Activated CD8-positive, alpha-beta memory T cell treated with anti-CD3 and anti-CD28 coated beads, Interleukin-2, amount 10 ng/mL, durations not matched to agents 7 days and 5 days (primary cell): ENCODE measurements at regions not wholly inside any gene's neighbourhood (a gene's known extent, or its start where the extent isn't known, plus 50 kb on each side); places are given as distances from the start of the nearest gene placed in this dataset.
A peak's percentile ranks its signal among the peaks of the same experiment; 100 is the strongest.

Experiments
- ATAC-seq: fragments of 150-1000 bp; cut with Tn5 transposase; one replicate; pipeline ENCODE4 v1.10.0; 2021; ENCODE audit warnings: moderate library complexity
- CTCF ChIA-PET: fragments of 350-600 bp; sonication (Branson Sonifier 250); formaldehyde crosslinking; loops from one replicate; lab custom pipeline; 2021; ENCODE audit warnings: antibody characterized with exemption; lab: Charles Lee
- DNase-seq: peaks from one replicate; pipeline ENCODE4 v3.0.0-alpha.2; 2020
- H3K27ac Mint-ChIP-seq: one replicate; pipeline ENCODE4 v1.8.0; 2021; ENCODE audit warnings: mild to moderate bottlenecking, mixed read lengths
- H3K27me3 Mint-ChIP-seq: one replicate; pipeline ENCODE4 v1.8.0; 2021; ENCODE audit warnings: mixed read lengths
- H3K36me3 Mint-ChIP-seq: one replicate; pipeline ENCODE4 v1.8.0; 2021; ENCODE audit warnings: mild to moderate bottlenecking, mixed read lengths
- H3K4me1 Mint-ChIP-seq: one replicate; pipeline ENCODE4 v1.8.0; 2021; ENCODE audit warnings: mixed read lengths
- H3K4me3 Mint-ChIP-seq: one replicate; pipeline ENCODE4 v1.8.0; 2021; ENCODE audit warnings: mild to moderate bottlenecking, moderate library complexity, mixed read lengths
- H3K9me3 Mint-ChIP-seq: one replicate; pipeline ENCODE4 v1.8.0; 2022; ENCODE audit warnings: low read depth, mixed read lengths

GRCh38 chr4:123505095-123506010 lies 108.8 kb downstream of the SPRY1 start:
- H3K4me3 Mint-ChIP-seq, result peak overlapping the region; percentile 74
- CTCF ChIA-PET, result interaction anchor here (0.7 to 1.6 kb wide), 5 partner anchors 14 to 100 kb away, joined by 3 to 5 read pairs (median 4); no protein-coding TSS in a partner anchor

GRCh38 chr4:123506011-123506695 lies 109.6 kb downstream of the SPRY1 start:
- Mint-ChIP-seq H3K36me3 (peaks cover 3% of the 10 kb centered on the region), H3K4me1 (peaks cover 14% of the 10 kb centered on the region), H3K4me3 (peak overlapping the region; percentile 74), H3K27me3 (peaks cover 19% of the 10 kb centered on the region), H3K9me3 (no peaks in the 10 kb centered on the region), H3K27ac (peak overlapping the region; percentile 86)
- CTCF ChIA-PET, result interaction anchor here (1.1 kb wide), 1 partner anchor 13 kb away, joined by 3 read pairs; no protein-coding TSS in a partner anchor
- DNase-seq (no peak), ATAC-seq (no peak)

More at GRCh38 chr4:123505095-123506010, 108.8 kb downstream of the SPRY1 start:
- peaks cover 14% of the 10 kb centered on the region for H3K4me1 Mint-ChIP-seq
- H3K9me3 Mint-ChIP-seq, result no peaks in the 10 kb centered on the region
- peak; percentile 70 for ATAC-seq
- H3K36me3 Mint-ChIP-seq, result peaks cover 3% of the 10 kb centered on the region
- DNase-seq, result peak; percentile 56
- peaks cover 19% of the 10 kb centered on the region for H3K27me3 Mint-ChIP-seq
- peak overlapping the region; percentile 86 for H3K27ac Mint-ChIP-seq

- H3K27me3 Mint-ChIP-seq, result peaks cover 15% of the 10 kb centered on the region
- no peak for DNase-seq
- no peak overlapping the region for H3K4me3 Mint-ChIP-seq
- peaks cover 14% of the 10 kb centered on the region for H3K4me1 Mint-ChIP-seq
- ATAC-seq, result no peak
- H3K36me3 Mint-ChIP-seq, result peaks cover 2% of the 10 kb centered on the region
- no peak overlapping the region for H3K27ac Mint-ChIP-seq
- CTCF ChIA-PET, result interaction anchor here (1.2 kb wide), 1 partner anchor 57 kb away, joined by 3 read pairs; no protein-coding TSS in a partner anchor
- H3K9me3 Mint-ChIP-seq, result no peaks in the 10 kb centered on the region
Observed at GRCh38 chr4:123507376-123507775, 110.8 kb downstream of the SPRY1 start.

- Mint-ChIP-seq H3K27me3 (peaks cover 22% of the 10 kb centered on the region), H3K9me3 (no peaks in the 10 kb centered on the region), H3K4me3 (no peak overlapping the region), H3K36me3 (peaks cover 5% of the 10 kb centered on the region), H3K4me1 (peaks cover 10% of the 10 kb centered on the region), H3K27ac (no peak overlapping the region)
- DNase-seq (no peak), ATAC-seq (no peak)
- CTCF ChIA-PET, result no interaction called here
Observed at GRCh38 chr4:123510221-123510620, 113.6 kb downstream of the SPRY1 start.

GRCh38 chr4:123510659-123511058 lies 114.1 kb downstream of the SPRY1 start:
- no peak for ATAC-seq
- no peak overlapping the region for H3K4me3 Mint-ChIP-seq

GRCh38 chr4:123516576-123516975 lies 120.0 kb downstream of the SPRY1 start:
- no peaks in the 10 kb centered on the region for H3K4me1 Mint-ChIP-seq
- CTCF ChIA-PET, result no interaction called here
- H3K27me3 Mint-ChIP-seq, result peaks cover 10% of the 10 kb centered on the region
- peaks cover 5% of the 10 kb centered on the region for H3K36me3 Mint-ChIP-seq
- H3K9me3 Mint-ChIP-seq, result no peaks in the 10 kb centered on the region
- no peak for DNase-seq
- no peak overlapping the region for H3K4me3 Mint-ChIP-seq
- no peak for ATAC-seq
- no peak overlapping the region for H3K27ac Mint-ChIP-seq

More at GRCh38 chr4:123510659-123511058, 114.1 kb downstream of the SPRY1 start:
- Mint-ChIP-seq H3K4me1 (peaks cover 8% of the 10 kb centered on the region), H3K36me3 (peaks cover 5% of the 10 kb centered on the region), H3K27ac (no peak overlapping the region), H3K27me3 (peaks cover 19% of the 10 kb centered on the region), H3K9me3 (no peaks in the 10 kb centered on the region)
- DNase-seq, result no peak
- CTCF ChIA-PET, result no interaction called here

GRCh38 chr4:123517176-123517575 lies 120.6 kb downstream of the SPRY1 start:
- no peak for DNase-seq
- no peak for ATAC-seq
- H3K4me1 Mint-ChIP-seq, result no peaks in the 10 kb centered on the region
- peaks cover 10% of the 10 kb centered on the region for H3K27me3 Mint-ChIP-seq
- CTCF ChIA-PET, result no interaction called here
- no peaks in the 10 kb centered on the region for H3K9me3 Mint-ChIP-seq
- peaks cover 5% of the 10 kb centered on the region for H3K36me3 Mint-ChIP-seq
- no peak overlapping the region for H3K27ac Mint-ChIP-seq
- H3K4me3 Mint-ChIP-seq, result no peak overlapping the region

- CTCF ChIA-PET, result no interaction called here
- Mint-ChIP-seq H3K4me1 (no peaks in the 10 kb centered on the region), H3K9me3 (no peaks in the 10 kb centered on the region), H3K4me3 (no peak overlapping the region), H3K27ac (no peak overlapping the region), H3K27me3 (peaks cover 12% of the 10 kb centered on the region), H3K36me3 (peaks cover 3% of the 10 kb centered on the region)
- no peak for DNase-seq
- no peak for ATAC-seq
Observed at GRCh38 chr4:123517971-123518370, 121.4 kb downstream of the SPRY1 start.

- DNase-seq, result no peak
- ATAC-seq, result no peak
- no peaks in the 10 kb centered on the region for H3K36me3 Mint-ChIP-seq
- H3K27me3 Mint-ChIP-seq, result peaks cover 2% of the 10 kb centered on the region
- H3K9me3 Mint-ChIP-seq, result no peaks in the 10 kb centered on the region
- no peaks in the 10 kb centered on the region for H3K4me1 Mint-ChIP-seq
- CTCF ChIA-PET, result no interaction called here
- H3K27ac Mint-ChIP-seq, result no peak overlapping the region
- no peak overlapping the region for H3K4me3 Mint-ChIP-seq
Observed at GRCh38 chr4:123520325-123520724, 123.7 kb downstream of the SPRY1 start.

GRCh38 chr4:123522081-123522480 lies 125.5 kb downstream of the SPRY1 start:
- Mint-ChIP-seq H3K27ac (no peak overlapping the region), H3K4me1 (peaks cover 9% of the 10 kb centered on the region), H3K27me3 (peaks cover 2% of the 10 kb centered on the region), H3K4me3 (no peak overlapping the region), H3K9me3 (peaks cover 3% of the 10 kb centered on the region), H3K36me3 (peaks cover 2% of the 10 kb centered on the region)
- no peak for DNase-seq
- CTCF ChIA-PET, result interaction anchor here (1.1 to 1.6 kb wide), 3 partner anchors 16 to 136 kb away, joined by 3 to 6 read pairs (median 3); no protein-coding TSS in a partner anchor
- no peak for ATAC-seq

- CTCF ChIA-PET, result interaction anchor here (1.1 to 1.6 kb wide), 3 partner anchors 15 to 136 kb away, joined by 3 to 6 read pairs (median 3); no protein-coding TSS in a partner anchor
- ATAC-seq (no peak), DNase-seq (no peak)
- Mint-ChIP-seq H3K27ac (no peak overlapping the region), H3K9me3 (peaks cover 3% of the 10 kb centered on the region), H3K27me3 (peaks cover 2% of the 10 kb centered on the region), H3K36me3 (peaks cover 2% of the 10 kb centered on the region), H3K4me1 (peaks cover 9% of the 10 kb centered on the region), H3K4me3 (no peak overlapping the region)
Observed at GRCh38 chr4:123522646-123523045, 126.1 kb downstream of the SPRY1 start.

- peaks cover 9% of the 10 kb centered on the region for H3K4me1 Mint-ChIP-seq
- no peak overlapping the region for H3K27ac Mint-ChIP-seq
- peaks cover 2% of the 10 kb centered on the region for H3K36me3 Mint-ChIP-seq
- H3K27me3 Mint-ChIP-seq, result peaks cover 2% of the 10 kb centered on the region
- DNase-seq, result no peak
- peaks cover 3% of the 10 kb centered on the region for H3K9me3 Mint-ChIP-seq
- no peak for ATAC-seq
- H3K4me3 Mint-ChIP-seq, result no peak overlapping the region
- CTCF ChIA-PET, result interaction anchor here (0.6 kb wide), 1 partner anchor 111 kb away, joined by 3 read pairs; no protein-coding TSS in a partner anchor
Observed at GRCh38 chr4:123524958-123525628, 128.5 kb downstream of the SPRY1 start.

- peaks cover 9% of the 10 kb centered on the region for H3K4me1 Mint-ChIP-seq
- CTCF ChIA-PET, result no interaction called here
- no peak overlapping the region for H3K27ac Mint-ChIP-seq
- H3K36me3 Mint-ChIP-seq, result peaks cover 2% of the 10 kb centered on the region
- peaks cover 2% of the 10 kb centered on the region for H3K27me3 Mint-ChIP-seq
- H3K9me3 Mint-ChIP-seq, result peaks cover 5% of the 10 kb centered on the region
- no peak overlapping the region for H3K4me3 Mint-ChIP-seq
- no peak for DNase-seq
- ATAC-seq, result no peak
Observed at GRCh38 chr4:123526511-123526910, 129.9 kb downstream of the SPRY1 start.
